NCI-H2029 treated with DMSO at 0.1 percent for 48 hours (cell line): ENCODE measurements at regions not wholly inside any gene's neighbourhood (a gene's known extent, or its start where the extent isn't known, plus 50 kb on each side); places are given as distances from the start of the nearest gene placed in this dataset.

Experiments
- DNase-seq: peaks from one replicate; lab custom pipeline; 2025; lab: John Stamatoyannopoulos, UW

DNA sequence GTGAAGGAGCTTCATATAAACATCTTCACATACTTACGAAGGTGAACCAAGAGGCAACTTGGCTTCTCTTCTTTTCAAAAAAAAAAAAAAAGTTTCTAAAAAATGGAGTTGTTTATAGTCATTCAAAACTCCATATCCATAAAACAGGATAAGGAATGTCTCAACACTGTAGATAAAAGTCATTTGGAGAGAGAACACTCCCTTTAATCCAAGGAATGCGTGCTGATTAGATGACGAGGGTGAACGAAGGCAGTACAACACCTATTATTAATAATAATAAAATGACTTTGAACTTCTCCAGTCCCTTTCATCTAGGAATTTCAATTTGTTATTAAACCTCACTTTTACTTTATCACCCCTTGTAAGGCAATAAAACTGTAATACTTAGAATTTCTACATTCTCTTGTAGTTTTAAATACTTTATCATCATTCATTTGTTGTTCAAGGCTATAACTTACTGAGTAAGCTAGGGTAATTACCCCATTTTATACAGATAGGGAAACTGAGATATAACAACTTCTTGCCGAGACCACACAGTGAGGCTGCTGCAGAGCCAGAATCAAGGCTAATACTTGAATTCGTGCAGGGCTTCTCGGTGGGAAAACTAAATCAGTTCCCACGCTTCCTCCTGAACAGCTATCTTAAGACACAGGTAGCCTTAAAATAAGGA is 377.1 kb downstream of the EFNA5 start:
- DNase-seq: no peak

DNA sequence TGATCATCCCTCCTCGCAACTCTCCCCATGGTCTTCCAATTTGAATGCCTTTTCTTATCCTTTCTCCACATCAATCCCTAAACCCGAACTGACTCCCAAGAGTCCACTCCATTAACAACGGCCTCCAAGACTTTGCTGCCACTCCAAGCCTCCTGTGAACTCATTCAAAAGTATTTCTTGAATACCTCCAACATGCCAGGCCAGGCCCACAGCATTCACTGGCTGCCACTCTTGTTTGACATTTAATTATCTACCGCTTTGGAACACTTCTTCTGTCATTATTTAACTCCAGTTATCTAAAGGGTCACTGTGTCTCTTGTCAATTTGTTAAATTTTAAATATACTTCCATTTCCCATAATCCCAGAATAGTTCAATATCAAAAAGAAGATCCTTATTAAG is 378.9 kb downstream of the EFNA5 start:
- no peak for DNase-seq

DNA sequence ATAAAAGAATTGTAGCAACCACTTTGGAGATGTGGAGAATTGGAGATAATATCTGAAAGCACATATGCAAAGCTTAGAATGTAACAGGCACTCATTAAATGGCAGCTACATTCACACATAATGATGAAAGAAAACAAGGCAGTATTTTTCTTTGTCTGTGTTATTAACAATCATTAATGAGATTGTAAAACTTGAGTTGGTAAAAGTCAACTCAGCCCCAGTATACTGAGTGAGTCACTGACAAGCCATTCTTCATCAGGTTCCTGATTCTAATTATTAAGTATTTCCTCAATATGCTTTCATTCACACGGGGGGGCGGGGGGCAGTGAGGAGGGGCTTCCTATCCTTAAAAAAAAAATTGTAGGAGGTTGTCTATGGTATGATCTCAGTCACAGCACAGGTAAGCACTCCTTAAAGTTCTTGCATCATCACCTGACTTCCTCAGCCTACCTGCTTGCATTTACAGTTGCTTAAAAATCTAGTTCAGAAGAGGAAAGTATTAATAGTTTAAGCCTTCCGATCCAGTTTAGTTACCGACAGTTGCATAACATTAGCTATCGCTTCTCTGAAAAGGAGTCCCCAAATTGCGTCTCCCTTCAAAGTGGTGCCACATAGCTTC is 379.8 kb downstream of the EFNA5 start:
- DNase-seq: no peak

GRCh38 chr5:107289030-107289714 is 381.6 kb downstream of the EFNA5 start:
- no peak for DNase-seq

GRCh38 chr5:107286447-107287098 is 384.2 kb downstream of the EFNA5 start:
- DNase-seq: no peak

- no peak for DNase-seq
Measured at GRCh38 chr5:107285772-107286171, 385.0 kb downstream of the EFNA5 start.

- no peak for DNase-seq
Measured at GRCh38 chr5:107284822-107285525, 385.8 kb downstream of the EFNA5 start.

- DNase-seq: no peak
Measured at GRCh38 chr5:107282061-107282460, 388.7 kb downstream of the EFNA5 start.

GRCh38 chr5:107278774-107279173 is 392.0 kb downstream of the EFNA5 start:
- no peak for DNase-seq

GRCh38 chr5:107277485-107278125 is 393.1 kb downstream of the EFNA5 start:
- no peak for DNase-seq

DNA sequence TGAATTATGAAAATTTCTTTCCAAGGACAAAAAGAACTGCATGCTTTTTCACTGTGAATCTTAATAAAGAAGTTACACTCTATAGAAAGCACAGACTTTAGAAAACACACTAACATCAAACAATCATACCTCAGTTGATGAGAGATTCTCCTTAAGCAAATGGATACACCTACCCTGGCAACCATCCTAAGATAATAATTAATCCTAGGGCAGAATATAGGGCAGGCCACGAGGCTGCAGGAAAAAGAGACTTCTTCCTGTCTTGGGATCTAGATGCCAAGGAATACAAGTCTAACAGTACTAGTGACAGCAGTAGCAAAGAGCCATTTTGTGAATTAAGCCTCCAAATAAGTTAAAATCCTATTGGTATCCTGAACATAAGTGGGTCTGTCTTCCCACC is 395.4 kb downstream of the EFNA5 start:
- DNase-seq: no peak

GRCh38 chr5:107274571-107274970 is 396.2 kb downstream of the EFNA5 start:
- no peak for DNase-seq

GRCh38 chr5:107272954-107273353 is 397.8 kb downstream of the EFNA5 start:
- no peak for DNase-seq

GRCh38 chr5:107272509-107272908 is 398.2 kb downstream of the EFNA5 start:
- DNase-seq: no peak

- no peak for DNase-seq
Measured at GRCh38 chr5:107271682-107272350, 398.9 kb downstream of the EFNA5 start.

- DNase-seq: no peak
Measured at GRCh38 chr5:107270561-107270960, 400.2 kb downstream of the EFNA5 start.

GRCh38 chr5:107269678-107270077 is 401.1 kb downstream of the EFNA5 start:
- DNase-seq: no peak

DNA sequence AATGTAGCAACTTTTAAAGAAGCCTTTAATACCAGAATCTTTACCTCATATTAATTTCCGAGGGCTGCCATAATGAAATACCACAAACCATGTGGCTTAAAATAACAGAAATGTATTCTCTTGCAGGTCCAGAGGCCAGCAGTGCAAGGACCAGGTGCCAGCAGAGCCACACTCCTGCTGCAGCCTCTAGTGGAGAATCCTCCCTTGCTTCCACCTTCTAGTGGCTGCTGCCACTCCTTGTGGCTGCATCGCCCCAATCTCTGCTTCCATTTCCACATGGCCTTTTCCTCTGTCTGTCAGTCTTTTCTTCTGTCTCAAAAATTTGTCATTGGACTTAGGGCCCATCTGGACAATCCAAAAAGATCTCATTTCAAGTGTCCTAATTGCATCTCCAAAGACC is 401.5 kb downstream of the EFNA5 start:
- DNase-seq: no peak

GRCh38 chr5:107268241-107268640 is 402.5 kb downstream of the EFNA5 start:
- DNase-seq: no peak

DNA sequence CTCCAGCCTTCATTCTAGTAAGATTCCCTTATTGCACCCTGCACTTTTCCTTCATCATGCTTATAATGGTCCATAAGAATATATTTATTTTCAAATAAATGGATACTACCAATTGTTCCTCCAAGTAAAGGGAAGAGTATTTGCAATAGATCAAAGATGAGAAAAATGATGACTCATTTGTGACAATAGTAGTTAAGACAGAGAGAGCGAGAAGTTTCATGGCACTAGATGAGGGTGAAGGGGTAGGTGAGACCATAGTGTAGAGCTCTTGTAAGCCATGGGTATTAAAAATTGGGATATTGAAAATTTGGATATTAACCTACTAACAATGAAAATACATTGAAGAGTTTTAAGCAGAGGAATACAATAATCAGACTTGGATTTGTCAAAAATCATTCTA is 404.6 kb downstream of the EFNA5 start:
- no peak for DNase-seq

GRCh38 chr5:107265193-107265592 is 405.5 kb downstream of the EFNA5 start:
- no peak for DNase-seq
